ENCODE measurements at regions not wholly inside any gene's neighbourhood (a gene's known extent, or its start where the extent isn't known, plus 50 kb on each side); places are given as distances from the start of the nearest gene placed in this dataset.

- H3K18ac ChIP-seq (ENCODE audit: insufficient read length, low read depth, low read length): no peak overlapping the region
- H3K9ac ChIP-seq (ENCODE audit: extremely low read depth, insufficient read length, low read length): no peak overlapping the region
- no peaks in the 10 kb centered on the region for H3K9me3 ChIP-seq (ENCODE audit: control insufficient read depth, low read depth, low read length)
- no peak overlapping the region for H2BK15ac ChIP-seq (ENCODE audit: low read depth, low read length)
- no peak overlapping the region for H3K14ac ChIP-seq (ENCODE audit: insufficient read depth, low read length)
- H3K79me2 ChIP-seq (ENCODE audit: insufficient read depth, low read length): no peaks in the 10 kb centered on the region
- no peak overlapping the region for H2AK5ac ChIP-seq (ENCODE audit: insufficient read length, low read length)
- no peak overlapping the region for H2AFZ ChIP-seq (ENCODE audit: low read length)
- H3K56ac ChIP-seq (ENCODE audit: insufficient read length, low read depth, low read length): no peak overlapping the region
- H2BK20ac ChIP-seq (ENCODE audit: low read depth, low read length, poor library complexity, severe bottlenecking): no peak overlapping the region
- H4K20me1 ChIP-seq (ENCODE audit: control insufficient read depth, insufficient read depth, insufficient read length): no peaks in the 10 kb centered on the region
- Mint-ChIP-seq H3K36me3 (ENCODE audit: insufficient read depth in 1 of 3, low read depth in 3 of 3) (peaks cover 0 to under 1% (median 0%) of the 10 kb centered on the region in 3 experiments; a peak in 1 of 7 replicates), H3K27me3 (ENCODE audit: low read depth) (no peaks in the 10 kb centered on the region), H3K9me3 (peaks cover 0 to under 1% of the 10 kb centered on the region in 2 experiments; a peak in 3 of 5 replicates), H3K27ac (no peak overlapping the region), H3K4me1 (peaks cover 17 to 18% of the 10 kb centered on the region in 2 experiments), H3K4me3 (no peak overlapping the region)
- H3K23me2 ChIP-seq (ENCODE audit: insufficient read length, low read depth, low read length, poor library complexity, severe bottlenecking): no peaks in the 10 kb centered on the region
- H2BK5ac ChIP-seq (ENCODE audit: insufficient read length, low read length): no peak overlapping the region
- H4K8ac ChIP-seq (replicated peaks; ENCODE audit: insufficient read length, low read depth, low read length): no peak overlapping the region
- no peak overlapping the region for H2BK120ac ChIP-seq (ENCODE audit: low read depth, low read length, poor library complexity, severe bottlenecking)
- no peak for DNase-seq
- no peaks in the 10 kb centered on the region; the same call in 1 of the 2 replicates for H3K27me3 ChIP-seq (ENCODE audit: insufficient read depth, low read length)
- no peak overlapping the region for H3T11ph ChIP-seq (ENCODE audit: low read length)
- H3K4ac ChIP-seq (ENCODE audit: low read depth, low read length): no peak overlapping the region
- no peak overlapping the region for H4K91ac ChIP-seq (ENCODE audit: insufficient read length, low read depth, low read length)
- TF ChIP-seq CTCF (conservative IDR thresholded peaks at IDR 0.05): no peak
- H3K4me1 ChIP-seq (ENCODE audit: insufficient read depth, low read length): peaks cover 5% of the 10 kb centered on the region; the same call in 1 of the 2 replicates
- no CpG with 5 or more reads among the region's 3 CpGs for WGBS (ENCODE audit: extremely low coverage, insufficient read length, low lambda C conversion rate)
- no peak overlapping the region for H3K23ac ChIP-seq (ENCODE audit: insufficient read length, low read depth, low read length)
- H4K5ac ChIP-seq (ENCODE audit: insufficient read length, low read depth, low read length): no peak overlapping the region
- H3K4me2 ChIP-seq (ENCODE audit: insufficient read depth, insufficient read length, low read length): no peak overlapping the region
- H3K79me1 ChIP-seq (ENCODE audit: insufficient read depth, low read depth, low read length, poor library complexity, severe bottlenecking): no peaks in the 10 kb centered on the region
- no peak overlapping the region for H3K27ac ChIP-seq (ENCODE audit: insufficient read length, low read depth, low read length)
- no peak overlapping the region for H2BK12ac ChIP-seq (ENCODE audit: insufficient read length, low read depth, low read length)
Measured at GRCh38 chr10:121658611-121659010, 60.4 kb upstream of the FGFR2 start.
